ENCODE measurements at regions not wholly inside any gene's neighbourhood (a gene's known extent, or its start where the extent isn't known, plus 50 kb on each side); places are given as distances from the start of the nearest gene placed in this dataset.

DNA sequence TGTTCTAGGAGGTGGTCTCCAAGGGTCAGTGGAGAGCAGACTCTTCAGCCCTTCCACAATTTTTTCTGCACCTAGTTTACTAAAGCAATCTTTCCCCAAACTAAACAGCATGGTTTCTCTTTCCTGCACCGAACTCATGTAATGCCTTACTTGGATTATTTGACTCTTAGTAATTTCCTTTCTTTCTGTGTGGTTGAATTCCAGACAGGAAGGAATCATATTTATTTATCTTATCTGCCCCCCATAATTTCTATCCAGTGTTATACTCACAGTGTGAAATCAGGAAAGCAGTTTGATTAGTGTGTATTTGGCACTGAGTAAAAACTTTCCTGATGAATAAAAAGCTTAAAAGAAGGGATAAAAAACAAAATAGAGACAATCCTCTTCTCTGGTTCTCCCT is 140.3 kb upstream of the STMND1 start:
- Histone ChIP-seq H3K9me3 (ENCODE audit: insufficient read depth, low read depth, low read length) (no peaks in the 10 kb centered on the region), H3K9ac (ENCODE audit: low read depth, low read length) (no peak overlapping the region), H3K27ac (ENCODE audit: low read depth, low read length) (no peak overlapping the region), H3K36me3 (ENCODE audit: insufficient read depth, low read length) (no peaks in the 10 kb centered on the region), H3K27me3 (ENCODE audit: insufficient read depth, low read length) (no peaks in the 10 kb centered on the region), H3K4me3 (ENCODE audit: low read length) (no peak overlapping the region), H3K4me1 (ENCODE audit: insufficient read depth, low read length) (no peaks in the 10 kb centered on the region; the same call in 1 of the 2 replicates)
- WGBS, result 80% methylated on average over 1 of the region's 1 CpG

- H3K9ac ChIP-seq (ENCODE audit: low read depth, low read length), result no peak overlapping the region
- H3K36me3 ChIP-seq (ENCODE audit: insufficient read depth, low read length), result no peaks in the 10 kb centered on the region
- no peak overlapping the region for H3K27ac ChIP-seq (ENCODE audit: low read depth, low read length)
- no peaks in the 10 kb centered on the region for H3K9me3 ChIP-seq (ENCODE audit: insufficient read depth, low read depth, low read length)
- no peaks in the 10 kb centered on the region; the same call in 1 of the 2 replicates for H3K4me1 ChIP-seq (ENCODE audit: insufficient read depth, low read length)
- 96% methylated on average over 1 of the region's 1 CpG for WGBS
- no peaks in the 10 kb centered on the region for H3K27me3 ChIP-seq (ENCODE audit: insufficient read depth, low read length)
- no peak overlapping the region for H3K4me3 ChIP-seq (ENCODE audit: low read length)
Measured at GRCh38 chr6:16959789-16960188, 142.1 kb upstream of the STMND1 start.

DNA sequence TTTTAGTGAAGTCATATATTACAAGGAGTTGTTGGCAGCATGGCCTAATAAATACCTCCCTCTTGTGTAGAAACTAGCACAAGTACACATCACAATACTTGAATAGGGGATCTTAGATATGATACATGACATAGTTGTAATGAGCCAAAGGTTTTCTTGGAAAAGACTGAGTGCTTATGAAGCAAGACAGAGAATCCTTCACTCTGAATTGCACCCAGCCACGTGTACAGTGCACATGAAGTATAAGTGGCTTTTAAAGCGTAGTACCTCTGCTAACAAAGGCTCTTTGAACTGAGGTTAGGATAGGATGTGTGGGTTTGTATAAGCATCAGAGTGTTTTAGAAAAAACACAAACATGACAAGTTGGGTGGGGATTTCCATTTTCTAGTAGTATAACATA is 145.5 kb upstream of the STMND1 start:
- no peak overlapping the region for H3K4me3 ChIP-seq (ENCODE audit: low read length)
- no peak overlapping the region for H3K27ac ChIP-seq (ENCODE audit: low read depth, low read length)
- WGBS, result 93% methylated on average over 2 of the region's 2 CpGs
- H3K36me3 ChIP-seq (ENCODE audit: insufficient read depth, low read length), result no peaks in the 10 kb centered on the region
- H3K4me1 ChIP-seq (ENCODE audit: insufficient read depth, low read length), result no peaks in the 10 kb centered on the region; the same call in 1 of the 2 replicates
- H3K9ac ChIP-seq (ENCODE audit: low read depth, low read length), result no peak overlapping the region
- no peaks in the 10 kb centered on the region for H3K27me3 ChIP-seq (ENCODE audit: insufficient read depth, low read length)
- no peaks in the 10 kb centered on the region for H3K9me3 ChIP-seq (ENCODE audit: insufficient read depth, low read depth, low read length)

GRCh38 chr6:16955899-16956298 is 146.0 kb upstream of the STMND1 start:
- Histone ChIP-seq H3K36me3 (ENCODE audit: insufficient read depth, low read length) (no peaks in the 10 kb centered on the region), H3K9ac (ENCODE audit: low read depth, low read length) (no peak overlapping the region), H3K27me3 (ENCODE audit: insufficient read depth, low read length) (no peaks in the 10 kb centered on the region), H3K4me1 (ENCODE audit: insufficient read depth, low read length) (no peaks in the 10 kb centered on the region; the same call in 1 of the 2 replicates), H3K4me3 (ENCODE audit: low read length) (no peak overlapping the region), H3K27ac (ENCODE audit: low read depth, low read length) (no peak overlapping the region), H3K9me3 (ENCODE audit: insufficient read depth, low read depth, low read length) (no peaks in the 10 kb centered on the region)
- 87% methylated on average over 5 of the region's 5 CpGs for WGBS

- 62% methylated on average over 2 of the region's 2 CpGs for WGBS
- Histone ChIP-seq H3K27me3 (ENCODE audit: insufficient read depth, low read length) (no peaks in the 10 kb centered on the region), H3K9me3 (ENCODE audit: insufficient read depth, low read depth, low read length) (no peaks in the 10 kb centered on the region), H3K4me1 (ENCODE audit: insufficient read depth, low read length) (no peaks in the 10 kb centered on the region; the same call in 1 of the 2 replicates), H3K36me3 (ENCODE audit: insufficient read depth, low read length) (no peaks in the 10 kb centered on the region), H3K27ac (ENCODE audit: low read depth, low read length) (no peak overlapping the region), H3K4me3 (ENCODE audit: low read length) (no peak overlapping the region), H3K9ac (ENCODE audit: low read depth, low read length) (no peak overlapping the region)
Measured at GRCh38 chr6:16953905-16954304, 147.9 kb upstream of the STMND1 start.

GRCh38 chr6:16953446-16953845 is 148.4 kb upstream of the STMND1 start:
- Histone ChIP-seq H3K27me3 (ENCODE audit: insufficient read depth, low read length) (no peaks in the 10 kb centered on the region), H3K9ac (ENCODE audit: low read depth, low read length) (no peak overlapping the region), H3K4me3 (ENCODE audit: low read length) (no peak overlapping the region), H3K27ac (ENCODE audit: low read depth, low read length) (no peak overlapping the region), H3K9me3 (ENCODE audit: insufficient read depth, low read depth, low read length) (no peaks in the 10 kb centered on the region), H3K36me3 (ENCODE audit: insufficient read depth, low read length) (no peaks in the 10 kb centered on the region), H3K4me1 (ENCODE audit: insufficient read depth, low read length) (no peaks in the 10 kb centered on the region; the same call in 1 of the 2 replicates)
- 94% methylated on average over 1 of the region's 1 CpG for WGBS

- Histone ChIP-seq H3K9me3 (ENCODE audit: insufficient read depth, low read depth, low read length) (no peaks in the 10 kb centered on the region), H3K4me1 (ENCODE audit: insufficient read depth, low read length) (peaks cover 13% of the 10 kb centered on the region), H3K4me3 (ENCODE audit: low read length) (no peak overlapping the region), H3K9ac (ENCODE audit: low read depth, low read length) (no peak overlapping the region), H3K27me3 (ENCODE audit: insufficient read depth, low read length) (no peaks in the 10 kb centered on the region), H3K36me3 (ENCODE audit: insufficient read depth, low read length) (no peaks in the 10 kb centered on the region), H3K27ac (ENCODE audit: low read depth, low read length) (no peak overlapping the region)
- WGBS, result 100% methylated on average over 1 of the region's 1 CpG
Measured at GRCh38 chr6:16950825-16951495, 150.9 kb upstream of the STMND1 start.

DNA sequence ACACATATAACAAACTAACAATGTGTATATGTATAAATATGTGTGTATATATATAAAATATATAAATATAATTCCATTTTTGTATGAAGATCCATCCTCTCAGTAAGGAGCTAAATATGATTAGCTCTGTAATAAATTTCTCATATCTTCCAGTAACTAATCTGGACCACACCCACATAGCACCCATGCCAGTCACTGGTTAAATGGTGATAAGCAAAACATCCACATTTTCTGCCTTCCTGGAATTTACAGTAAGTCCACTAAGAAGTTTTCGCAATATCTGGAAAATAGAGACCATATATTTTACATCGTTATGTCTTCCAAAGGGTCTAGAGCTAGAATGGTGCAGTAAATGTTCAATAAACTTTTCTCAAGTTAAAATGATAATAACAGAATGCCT is 151.5 kb upstream of the STMND1 start:
- Histone ChIP-seq H3K36me3 (ENCODE audit: insufficient read depth, low read length) (no peaks in the 10 kb centered on the region), H3K27ac (ENCODE audit: low read depth, low read length) (no peak overlapping the region), H3K9me3 (ENCODE audit: insufficient read depth, low read depth, low read length) (no peaks in the 10 kb centered on the region), H3K27me3 (ENCODE audit: insufficient read depth, low read length) (no peaks in the 10 kb centered on the region), H3K4me1 (ENCODE audit: insufficient read depth, low read length) (peaks cover 13% of the 10 kb centered on the region), H3K9ac (ENCODE audit: low read depth, low read length) (no peak overlapping the region), H3K4me3 (ENCODE audit: low read length) (no peak overlapping the region)
- WGBS, result no CpG with 5 or more reads among the region's 2 CpGs

DNA sequence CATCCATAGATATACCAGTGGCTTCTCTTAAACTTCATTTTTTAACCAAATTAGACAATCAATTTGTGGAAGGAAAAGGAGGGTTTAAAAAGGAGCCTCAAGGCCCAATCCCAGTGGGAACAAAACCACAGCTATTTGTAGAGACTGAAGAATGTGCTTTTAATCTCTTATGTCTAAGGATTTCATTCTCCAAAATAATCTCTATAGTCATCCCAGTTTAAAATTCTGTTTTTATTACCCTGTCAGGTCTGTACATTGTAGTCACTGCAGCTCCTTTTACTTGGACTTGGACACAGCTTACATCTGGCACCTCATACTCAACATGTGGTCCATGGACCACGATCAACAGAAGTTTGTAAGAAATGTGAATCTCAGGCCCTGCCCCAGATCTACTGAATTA is 152.1 kb upstream of the STMND1 start:
- WGBS, result 96% methylated on average over 1 of the region's 1 CpG
- H3K27ac ChIP-seq (ENCODE audit: low read depth, low read length), result no peak overlapping the region
- H3K4me1 ChIP-seq (ENCODE audit: insufficient read depth, low read length), result peaks cover 13% of the 10 kb centered on the region
- H3K36me3 ChIP-seq (ENCODE audit: insufficient read depth, low read length), result no peaks in the 10 kb centered on the region
- H3K9me3 ChIP-seq (ENCODE audit: insufficient read depth, low read depth, low read length), result no peaks in the 10 kb centered on the region
- no peak overlapping the region for H3K9ac ChIP-seq (ENCODE audit: low read depth, low read length)
- no peak overlapping the region for H3K4me3 ChIP-seq (ENCODE audit: low read length)
- H3K27me3 ChIP-seq (ENCODE audit: insufficient read depth, low read length), result no peaks in the 10 kb centered on the region

GRCh38 chr6:16948396-16948795 is 153.5 kb upstream of the STMND1 start:
- Histone ChIP-seq H3K9me3 (ENCODE audit: insufficient read depth, low read depth, low read length) (no peaks in the 10 kb centered on the region), H3K9ac (ENCODE audit: low read depth, low read length) (no peak overlapping the region), H3K27me3 (ENCODE audit: insufficient read depth, low read length) (no peaks in the 10 kb centered on the region), H3K4me1 (ENCODE audit: insufficient read depth, low read length) (peaks cover 13% of the 10 kb centered on the region; the same call in 1 of the 2 replicates), H3K4me3 (ENCODE audit: low read length) (no peak overlapping the region), H3K27ac (ENCODE audit: low read depth, low read length) (no peak overlapping the region), H3K36me3 (ENCODE audit: insufficient read depth, low read length) (no peaks in the 10 kb centered on the region)
- WGBS, result 94% methylated on average over 2 of the region's 2 CpGs

DNA sequence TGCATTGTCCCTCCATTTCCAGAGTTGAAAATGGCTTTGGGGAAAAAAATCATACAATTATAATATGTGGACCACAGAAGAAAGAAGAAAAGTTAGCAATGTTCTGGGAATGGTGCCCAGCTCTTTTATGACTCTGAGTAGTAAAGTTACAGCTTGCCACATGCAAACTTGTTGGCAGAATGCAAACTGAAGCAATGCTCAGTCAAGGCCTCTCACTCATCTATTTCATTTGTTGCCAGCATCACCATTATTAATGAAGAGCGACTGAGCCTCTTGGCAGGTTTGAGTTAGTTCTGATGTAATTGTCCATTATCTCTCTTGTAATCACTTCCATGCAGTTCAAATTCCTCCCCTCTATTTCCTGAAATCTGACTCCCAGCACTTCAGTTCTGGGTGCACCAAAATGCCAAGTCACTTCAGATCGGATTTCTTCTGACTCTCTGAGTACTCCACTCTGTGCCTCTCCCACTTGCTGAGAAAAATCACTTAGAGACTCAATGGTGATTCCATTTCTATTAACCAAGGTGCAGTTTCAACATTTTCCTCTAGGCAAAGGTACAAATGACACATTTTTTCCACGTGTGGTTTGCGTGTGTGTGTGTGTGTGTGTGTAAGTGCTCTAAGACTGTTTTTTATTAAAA is 154.4 kb upstream of the STMND1 start:
- Histone ChIP-seq H3K4me3 (ENCODE audit: low read length) (no peak overlapping the region), H3K27me3 (ENCODE audit: insufficient read depth, low read length) (no peaks in the 10 kb centered on the region), H3K9me3 (ENCODE audit: insufficient read depth, low read depth, low read length) (no peaks in the 10 kb centered on the region), H3K36me3 (ENCODE audit: insufficient read depth, low read length) (no peaks in the 10 kb centered on the region), H3K4me1 (ENCODE audit: insufficient read depth, low read length) (peaks cover 13% of the 10 kb centered on the region; the same call in 1 of the 2 replicates), H3K9ac (ENCODE audit: low read depth, low read length) (no peak overlapping the region), H3K27ac (ENCODE audit: low read depth, low read length) (no peak overlapping the region)
- 56% methylated on average over 4 of the region's 4 CpGs for WGBS

Data from HUES64 (cell line).